Muscle layer of duodenum (tissue), 2 donors: ENCODE measurements at regions not wholly inside any gene's neighbourhood (a gene's known extent, or its start where the extent isn't known, plus 50 kb on each side); places are given as distances from the start of the nearest gene placed in this dataset.
"Not testable (repeated sequence)": the region's sequence is repeated elsewhere in the genome, so short reads cannot be mapped to it uniquely, and the experiment has no call there.

Experiments
- H3K27ac ChIP-seq: one replicate; pipeline ENCODE4 v1.7.0; 2013; ENCODE audit warnings: mild to moderate bottlenecking, low read length
- H3K27me3 ChIP-seq: one replicate; pipeline ENCODE4 v1.7.0; 2013; ENCODE audit warnings: low read depth, mild to moderate bottlenecking, control low read depth, low read length
- H3K36me3 ChIP-seq, 2 donors: one replicate each; pipeline ENCODE4 v1.7.0; 2013; ENCODE audit warnings: low read length in 2 of 2, control low read depth in 1 of 2, mild to moderate bottlenecking in 1 of 2; ENCODE audit not compliant: insufficient read depth in 2 of 2, control insufficient read depth in 1 of 2
- H3K4me1 ChIP-seq, 2 donors: one replicate each; pipeline ENCODE4 v1.7.0; 2013; ENCODE audit warnings: low read length in 2 of 2, mild to moderate bottlenecking in 2 of 2, control low read depth in 1 of 2, moderate library complexity in 1 of 2; ENCODE audit not compliant: insufficient read depth in 2 of 2, control insufficient read depth in 1 of 2
- H3K4me3 ChIP-seq, 2 donors: one replicate each; pipeline ENCODE4 v1.7.0; 2013; ENCODE audit warnings: low read length in 2 of 2, low read depth in 1 of 2, mild to moderate bottlenecking in 1 of 2
- H3K9me3 ChIP-seq, 2 donors: one replicate each; pipeline ENCODE4 v1.7.0; 2013; ENCODE audit warnings: low read length in 2 of 2, control low read depth in 1 of 2, mild to moderate bottlenecking in 1 of 2; ENCODE audit not compliant: control insufficient read depth in 1 of 2
- donor health status: healthy.

- H3K27ac ChIP-seq = no peak overlapping the region
- peaks cover 0 to 10% of the 10 kb centered on the region in 2 donors for H3K9me3 ChIP-seq
- H3K36me3 ChIP-seq = no peaks in the 10 kb centered on the region
- no peak overlapping the region for H3K4me3 ChIP-seq
- H3K4me1 ChIP-seq = peaks cover 0 to 4% of the 10 kb centered on the region in 2 donors
- H3K27me3 ChIP-seq = no peaks in the 10 kb centered on the region
Measured at GRCh38 chr12:124216966-124217365, 77.9 kb upstream of the RFLNA start.

GRCh38 chr12:124217508-124218242, 77.2 kb upstream of the RFLNA start:
- no peaks in the 10 kb centered on the region for H3K27me3 ChIP-seq
- peaks cover 0 to 4% of the 10 kb centered on the region in 2 donors for H3K4me1 ChIP-seq
- no peaks in the 10 kb centered on the region for H3K36me3 ChIP-seq
- no peak overlapping the region for H3K27ac ChIP-seq
- peaks cover 0 to 10% of the 10 kb centered on the region in 2 donors for H3K9me3 ChIP-seq
- H3K4me3 ChIP-seq = peak overlapping the region in 1 of 2 donors; percentile 49

GRCh38 chr12:124218243-124218560, 76.7 kb upstream of the RFLNA start:
- H3K36me3 ChIP-seq = no peaks in the 10 kb centered on the region
- H3K27me3 ChIP-seq = no peaks in the 10 kb centered on the region
- peaks cover 0 to 4% of the 10 kb centered on the region in 2 donors for H3K4me1 ChIP-seq
- peaks cover 0 to 10% of the 10 kb centered on the region in 2 donors for H3K9me3 ChIP-seq
- H3K4me3 ChIP-seq = no peak overlapping the region
- no peak overlapping the region for H3K27ac ChIP-seq

- H3K27ac ChIP-seq, H3K9me3 ChIP-seq, H3K4me1 ChIP-seq: not testable (repeated sequence)
Measured at GRCh38 chr12:124218650-124219049, 76.2 kb upstream of the RFLNA start.

GRCh38 chr12:124222368-124223245, 72.3 kb upstream of the RFLNA start:
- no peaks in the 10 kb centered on the region for H3K4me1 ChIP-seq
- H3K27ac ChIP-seq = no peak overlapping the region
- H3K36me3 ChIP-seq = no peaks in the 10 kb centered on the region
- H3K9me3 ChIP-seq = no peaks in the 10 kb centered on the region
- H3K4me3 ChIP-seq = no peak overlapping the region
- H3K27me3 ChIP-seq = no peaks in the 10 kb centered on the region

More at GRCh38 chr12:124218650-124219049, 76.2 kb upstream of the RFLNA start:
- H3K4me3 ChIP-seq, H3K27me3 ChIP-seq, H3K36me3 ChIP-seq: not testable (repeated sequence)

- H3K36me3 ChIP-seq, H3K27me3 ChIP-seq, H3K27ac ChIP-seq, H3K9me3 ChIP-seq, H3K4me3 ChIP-seq, H3K4me1 ChIP-seq: not testable (repeated sequence)
Measured at GRCh38 chr12:124223733-124224138, 71.2 kb upstream of the RFLNA start.

GRCh38 chr12:124224535-124225110, 70.3 kb upstream of the RFLNA start:
- Histone ChIP-seq H3K4me3 (no peak overlapping the region), H3K4me1 (no peaks in the 10 kb centered on the region), H3K9me3 (no peaks in the 10 kb centered on the region), H3K36me3 (no peaks in the 10 kb centered on the region), H3K27ac (no peak overlapping the region), H3K27me3 (no peaks in the 10 kb centered on the region)

- no peak overlapping the region for H3K27ac ChIP-seq
- H3K9me3 ChIP-seq = peaks cover 0 to under 1% of the 10 kb centered on the region in 2 donors
- no peaks in the 10 kb centered on the region for H3K27me3 ChIP-seq
- H3K4me3 ChIP-seq = no peak overlapping the region
- no peaks in the 10 kb centered on the region for H3K4me1 ChIP-seq
- no peaks in the 10 kb centered on the region for H3K36me3 ChIP-seq
Measured at GRCh38 chr12:124225730-124226129, 69.2 kb upstream of the RFLNA start.

GRCh38 chr12:124227951-124228711, 66.8 kb upstream of the RFLNA start:
- no peaks in the 10 kb centered on the region for H3K36me3 ChIP-seq
- no peaks in the 10 kb centered on the region for H3K27me3 ChIP-seq
- no peaks in the 10 kb centered on the region for H3K4me1 ChIP-seq
- peaks cover 2 to 6% of the 10 kb centered on the region in 2 donors for H3K9me3 ChIP-seq
- no peak overlapping the region for H3K27ac ChIP-seq
- no peak overlapping the region for H3K4me3 ChIP-seq

GRCh38 chr12:124229520-124229919, 65.4 kb upstream of the RFLNA start:
- H3K36me3 ChIP-seq = no peaks in the 10 kb centered on the region
- no peak overlapping the region for H3K27ac ChIP-seq
- H3K4me3 ChIP-seq = no peak overlapping the region
- no peaks in the 10 kb centered on the region for H3K27me3 ChIP-seq
- H3K9me3 ChIP-seq = peaks cover 2 to 6% of the 10 kb centered on the region in 2 donors
- H3K4me1 ChIP-seq = no peaks in the 10 kb centered on the region
